ENCODE measurements at regions not wholly inside any gene's neighbourhood (a gene's known extent, or its start where the extent isn't known, plus 50 kb on each side); places are given as distances from the start of the nearest gene placed in this dataset.

- FAIRE-seq = no peak
- dilution Hi-C loops (cut with MboI; ENCODE audit: extremely low pct_ligation_motif_present, low sequenced_read_pairs) = no loop called here
- H4K20me1 ChIP-seq (ENCODE audit: control insufficient read depth, extremely low read depth, insufficient read depth, low read length) = no peaks in the 10 kb centered on the region
- H3K27ac ChIP-seq (ENCODE audit: control insufficient read depth, insufficient read depth, low read length) = no peak overlapping the region
- no peaks in the 10 kb centered on the region for H3K79me2 ChIP-seq (ENCODE audit: control insufficient read depth, insufficient read depth, low read length)
- no peaks in the 10 kb centered on the region for H3K27me3 ChIP-seq (ENCODE audit: control insufficient read depth, extremely low read depth, insufficient read depth, low read length)
- no peak overlapping the region for H3K4me3 ChIP-seq (ENCODE audit: control insufficient read depth in 2 of 3, extremely low read depth in 1 of 3, insufficient read depth in 2 of 3, low read depth in 1 of 3, low read length in 3 of 3)
- DNase-seq (ENCODE audit: low read depth, low spot score) = no peak
- H3K4me1 ChIP-seq (ENCODE audit: control insufficient read depth, extremely low read depth, insufficient read depth, low read length) = no peaks in the 10 kb centered on the region
- H2AFZ ChIP-seq (ENCODE audit: control insufficient read depth, low read length) = no peak overlapping the region
- TF ChIP-seq, protein P1, sequence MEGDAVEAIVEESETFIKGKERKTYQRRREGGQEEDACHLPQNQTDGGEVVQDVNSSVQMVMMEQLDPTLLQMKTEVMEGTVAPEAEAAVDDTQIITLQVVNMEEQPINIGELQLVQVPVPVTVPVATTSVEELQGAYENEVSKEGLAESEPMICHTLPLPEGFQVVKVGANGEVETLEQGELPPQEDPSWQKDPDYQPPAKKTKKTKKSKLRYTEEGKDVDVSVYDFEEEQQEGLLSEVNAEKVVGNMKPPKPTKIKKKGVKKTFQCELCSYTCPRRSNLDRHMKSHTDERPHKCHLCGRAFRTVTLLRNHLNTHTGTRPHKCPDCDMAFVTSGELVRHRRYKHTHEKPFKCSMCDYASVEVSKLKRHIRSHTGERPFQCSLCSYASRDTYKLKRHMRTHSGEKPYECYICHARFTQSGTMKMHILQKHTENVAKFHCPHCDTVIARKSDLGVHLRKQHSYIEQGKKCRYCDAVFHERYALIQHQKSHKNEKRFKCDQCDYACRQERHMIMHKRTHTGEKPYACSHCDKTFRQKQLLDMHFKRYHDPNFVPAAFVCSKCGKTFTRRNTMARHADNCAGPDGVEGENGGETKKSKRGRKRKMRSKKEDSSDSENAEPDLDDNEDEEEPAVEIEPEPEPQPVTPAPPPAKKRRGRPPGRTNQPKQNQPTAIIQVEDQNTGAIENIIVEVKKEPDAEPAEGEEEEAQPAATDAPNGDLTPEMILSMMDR (optimal IDR thresholded peaks at IDR 0.05 in 1 of 3, IDR thresholded peaks at IDR 0.05 in 1 of 3, conservative IDR thresholded peaks at IDR 0.05 in 1 of 3; ENCODE audit: extremely low read depth in 1 of 3, insufficient read depth in 2 of 3, low read length in 3 of 3) = no peak
- no peak for TF ChIP-seq EZH2 (IDR thresholded peaks at IDR 0.05; ENCODE audit: low read length)
- no peaks in the 10 kb centered on the region for H3K9me3 ChIP-seq (ENCODE audit: control insufficient read depth, low read depth, low read length)
- no peak overlapping the region for H3K9ac ChIP-seq (ENCODE audit: control insufficient read depth, extremely low read depth, insufficient read depth, low read length)
- no peak overlapping the region for H3K4me2 ChIP-seq (ENCODE audit: control insufficient read depth, extremely low read depth, insufficient read depth, low read depth, low read length)
- no peaks in the 10 kb centered on the region for H3K9me1 ChIP-seq (ENCODE audit: control insufficient read depth, extremely low read depth, insufficient read depth, low read length)
- H3K36me3 ChIP-seq (ENCODE audit: control insufficient read depth in 2 of 2, extremely low read depth in 1 of 2, insufficient read depth in 2 of 2, low read length in 2 of 2) = no peaks in the 10 kb centered on the region
These were observed 494.8 kb upstream of the TOM1L1 start for GRCh38 chr17:54405826-54406225.

DNA sequence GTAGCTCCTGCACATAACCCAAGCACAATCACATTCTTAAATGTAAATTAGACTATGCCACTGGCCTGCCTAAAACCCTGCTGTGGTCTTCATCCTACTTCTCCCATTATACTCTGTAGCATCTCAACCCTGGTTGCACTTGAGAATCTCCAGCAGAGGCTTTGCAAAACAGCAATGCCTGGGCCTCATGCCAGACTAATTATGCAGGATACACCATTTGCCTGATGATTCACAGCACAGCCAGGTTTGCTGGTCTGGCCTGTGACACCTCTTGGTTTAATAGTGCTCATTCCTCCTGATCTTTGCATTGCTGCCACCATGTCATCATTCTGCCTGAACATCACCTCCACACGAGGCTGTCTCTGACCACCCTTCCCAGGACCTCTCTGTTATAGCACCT, 491.9 kb upstream of the TOM1L1 start:
- FAIRE-seq (peak; percentile 93), DNase-seq (ENCODE audit: low read depth, low spot score) (no peak)
- dilution Hi-C loops (cut with MboI; ENCODE audit: extremely low pct_ligation_motif_present, low sequenced_read_pairs) = no loop called here

More for the DNA sequence above, 491.9 kb upstream of the TOM1L1 start:
- no peaks in the 10 kb centered on the region for H3K36me3 ChIP-seq (ENCODE audit: control insufficient read depth in 2 of 2, extremely low read depth in 1 of 2, insufficient read depth in 2 of 2, low read length in 2 of 2)
- no peaks in the 10 kb centered on the region for H3K9me1 ChIP-seq (ENCODE audit: control insufficient read depth, extremely low read depth, insufficient read depth, low read length)
- no peak overlapping the region for H3K9ac ChIP-seq (ENCODE audit: control insufficient read depth, extremely low read depth, insufficient read depth, low read length)
- no peaks in the 10 kb centered on the region for H3K27me3 ChIP-seq (ENCODE audit: control insufficient read depth, extremely low read depth, insufficient read depth, low read length)
- no peak overlapping the region for H3K4me2 ChIP-seq (ENCODE audit: control insufficient read depth, extremely low read depth, insufficient read depth, low read depth, low read length)
- H3K4me1 ChIP-seq (ENCODE audit: control insufficient read depth, extremely low read depth, insufficient read depth, low read length) = no peaks in the 10 kb centered on the region
- no peaks in the 10 kb centered on the region for H3K79me2 ChIP-seq (ENCODE audit: control insufficient read depth, insufficient read depth, low read length)
- H3K4me3 ChIP-seq (ENCODE audit: control insufficient read depth in 2 of 3, extremely low read depth in 1 of 3, insufficient read depth in 2 of 3, low read depth in 1 of 3, low read length in 3 of 3) = no peak overlapping the region
- H4K20me1 ChIP-seq (ENCODE audit: control insufficient read depth, extremely low read depth, insufficient read depth, low read length) = no peaks in the 10 kb centered on the region
- H2AFZ ChIP-seq (ENCODE audit: control insufficient read depth, low read length) = no peak overlapping the region
- H3K27ac ChIP-seq (ENCODE audit: control insufficient read depth, insufficient read depth, low read length) = no peak overlapping the region
- TF ChIP-seq, protein P1 (optimal IDR thresholded peaks at IDR 0.05 in 1 of 3, IDR thresholded peaks at IDR 0.05 in 1 of 3, conservative IDR thresholded peaks at IDR 0.05 in 1 of 3; ENCODE audit: extremely low read depth in 1 of 3, insufficient read depth in 2 of 3, low read length in 3 of 3) = peak in 1 of 3 experiments; percentile 9
- TF ChIP-seq EZH2 (IDR thresholded peaks at IDR 0.05; ENCODE audit: low read length) = no peak
- no peaks in the 10 kb centered on the region for H3K9me3 ChIP-seq (ENCODE audit: control insufficient read depth, low read depth, low read length)
